Neural progenitor cell (in vitro differentiated cells): ENCODE measurements at regions not wholly inside any gene's neighbourhood (a gene's known extent, or its start where the extent isn't known, plus 50 kb on each side); places are given as distances from the start of the nearest gene placed in this dataset.

Experiments
- EZH2 ChIP-seq: fragments of 200-600 bp; sonication (generic); IDR thresholded peaks from 2 replicates; pipeline ENCODE4 v1.6.1; 2017; ENCODE audit warnings: antibody characterized with exemption, mild to moderate bottlenecking, moderate library complexity
- EZH2phosphoT487 ChIP-seq: fragments of 200-600 bp; sonication (generic); IDR thresholded peaks from 2 replicates; pipeline ENCODE4 v1.6.1; 2017; ENCODE audit warnings: antibody characterized with exemption
- TF ChIP-seq, protein P1 (sequence below): fragments of 200-600 bp; sonication (generic); IDR thresholded peaks from 2 replicates; pipeline ENCODE4 v1.5.1; 2017; ENCODE audit warnings: antibody characterized with exemption, mild to moderate bottlenecking

DNA sequence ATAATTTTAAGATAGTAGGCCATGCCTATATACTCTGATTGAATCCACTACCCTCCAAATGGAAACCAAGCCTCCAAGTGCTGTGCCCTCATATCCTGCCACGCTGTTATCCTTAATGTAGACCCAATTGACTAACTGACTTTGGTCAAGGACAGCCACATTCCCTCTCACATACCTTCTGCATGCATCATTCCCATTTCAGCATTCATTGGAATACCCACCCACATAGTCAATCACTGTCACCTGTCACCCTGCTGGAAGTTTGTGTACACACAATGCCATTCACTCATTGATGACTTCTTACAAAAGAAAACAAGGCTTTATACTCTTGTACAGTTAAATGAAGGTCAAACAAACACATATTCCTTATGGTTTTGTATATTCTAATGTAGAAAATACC, 221.1 kb upstream of the PBX1 start:
- TF ChIP-seq, protein P1, sequence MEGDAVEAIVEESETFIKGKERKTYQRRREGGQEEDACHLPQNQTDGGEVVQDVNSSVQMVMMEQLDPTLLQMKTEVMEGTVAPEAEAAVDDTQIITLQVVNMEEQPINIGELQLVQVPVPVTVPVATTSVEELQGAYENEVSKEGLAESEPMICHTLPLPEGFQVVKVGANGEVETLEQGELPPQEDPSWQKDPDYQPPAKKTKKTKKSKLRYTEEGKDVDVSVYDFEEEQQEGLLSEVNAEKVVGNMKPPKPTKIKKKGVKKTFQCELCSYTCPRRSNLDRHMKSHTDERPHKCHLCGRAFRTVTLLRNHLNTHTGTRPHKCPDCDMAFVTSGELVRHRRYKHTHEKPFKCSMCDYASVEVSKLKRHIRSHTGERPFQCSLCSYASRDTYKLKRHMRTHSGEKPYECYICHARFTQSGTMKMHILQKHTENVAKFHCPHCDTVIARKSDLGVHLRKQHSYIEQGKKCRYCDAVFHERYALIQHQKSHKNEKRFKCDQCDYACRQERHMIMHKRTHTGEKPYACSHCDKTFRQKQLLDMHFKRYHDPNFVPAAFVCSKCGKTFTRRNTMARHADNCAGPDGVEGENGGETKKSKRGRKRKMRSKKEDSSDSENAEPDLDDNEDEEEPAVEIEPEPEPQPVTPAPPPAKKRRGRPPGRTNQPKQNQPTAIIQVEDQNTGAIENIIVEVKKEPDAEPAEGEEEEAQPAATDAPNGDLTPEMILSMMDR: no peak
- TF ChIP-seq EZH2 (no peak), EZH2phosphoT487 (no peak)
